SK-N-SH treated with all-trans-retinoic acid at 6 μM for 48 hours (cell line): ENCODE measurements at regions not wholly inside any gene's neighbourhood (a gene's known extent, or its start where the extent isn't known, plus 50 kb on each side); places are given as distances from the start of the nearest gene placed in this dataset.
A peak's percentile ranks its signal among the peaks of the same experiment; 100 is the strongest.

Experiments
- ATAC-seq: fragments of 200-7000 bp; cut with Tn5 transposase; 3 replicates; pipeline ENCODE4 v1.9.1; 2020; ENCODE audit warnings: mild to moderate bottlenecking, moderate library complexity
- ARNTL ChIP-seq: fragments of 450-650 bp; formaldehyde crosslinking; IDR thresholded peaks from 2 replicates; pipeline ENCODE4 v1.5.0; 2020; ENCODE audit warnings: low read depth, mild to moderate bottlenecking, moderate library complexity, borderline replicate concordance
- BACH2 ChIP-seq: fragments of 250-450 bp; sonication (Bioruptor Pico); IDR thresholded peaks from 2 replicates; pipeline ENCODE4 v1.9.0; 2021; ENCODE audit warnings: mild to moderate bottlenecking, borderline replicate concordance
- CREB5 ChIP-seq: fragments of 250-450 bp; sonication (Bioruptor Pico); IDR thresholded peaks from 2 replicates; pipeline ENCODE4 v1.5.1; 2020; ENCODE audit warnings: low read depth, mild to moderate bottlenecking, moderate library complexity
- CSDC2 ChIP-seq: fragments of 250-450 bp; sonication (Bioruptor Pico); IDR thresholded peaks from 2 replicates; pipeline ENCODE4 v1.5.0; 2020; ENCODE audit warnings: mild to moderate bottlenecking, moderate library complexity
- CSRNP3 ChIP-seq: fragments of 250-450 bp; sonication (Bioruptor Pico); IDR thresholded peaks from 2 replicates; pipeline ENCODE4 v1.5.1; 2021; ENCODE audit warnings: mild to moderate bottlenecking, moderate library complexity
- ESRRG ChIP-seq: fragments of 250-450 bp; sonication (Bioruptor Pico); IDR thresholded peaks from 2 replicates; pipeline ENCODE4 v1.6.1; 2021; ENCODE audit warnings: mild to moderate bottlenecking
- GLIS3 ChIP-seq: fragments of 250-450 bp; sonication (Bioruptor Pico); IDR thresholded peaks from 2 replicates; pipeline ENCODE4 v1.5.0; 2020; ENCODE audit warnings: mild to moderate bottlenecking, moderate library complexity
- ISL1 ChIP-seq: fragments of 250-450 bp; sonication (Bioruptor Pico); IDR thresholded peaks from 2 replicates; pipeline ENCODE4 v2.1.2; 2022; ENCODE audit warnings: mild to moderate bottlenecking, moderate library complexity
- OSR1 ChIP-seq: fragments of 250-450 bp; sonication (Bioruptor Pico); IDR thresholded peaks from 2 replicates; pipeline ENCODE4 v1.8.0; 2022; ENCODE audit warnings: moderate library complexity, mild to moderate bottlenecking, inconsistent platforms
- PATZ1 ChIP-seq: fragments of 250-450 bp; sonication (Bioruptor Pico); IDR thresholded peaks from 2 replicates; pipeline ENCODE4 v1.8.0; 2020; ENCODE audit warnings: mild to moderate bottlenecking, moderate library complexity, borderline replicate concordance
- POU6F1 ChIP-seq: fragments of 250-450 bp; sonication (Bioruptor Pico); IDR thresholded peaks from 2 replicates; pipeline ENCODE4 v1.8.0; 2021; ENCODE audit warnings: low read depth, mild to moderate bottlenecking, moderate library complexity, borderline replicate concordance
- RARB ChIP-seq: fragments of 250-450 bp; sonication (Bioruptor Pico); IDR thresholded peaks from 2 replicates; pipeline ENCODE4 v1.8.0; 2021; ENCODE audit warnings: mild to moderate bottlenecking, moderate library complexity
- SNAI2 ChIP-seq: fragments of 250-450 bp; sonication (Bioruptor Pico); IDR thresholded peaks from 2 replicates; pipeline ENCODE4 v1.5.0; 2020; ENCODE audit warnings: mild to moderate bottlenecking, moderate library complexity
- TCF4 ChIP-seq: fragments of 250-450 bp; sonication (Bioruptor Pico); IDR thresholded peaks from 2 replicates; pipeline ENCODE4 v1.8.0; 2021; ENCODE audit warnings: mild to moderate bottlenecking, moderate library complexity, borderline replicate concordance
- TSHZ2 ChIP-seq: fragments of 250-450 bp; sonication (Bioruptor Pico); IDR thresholded peaks from 2 replicates; pipeline ENCODE4 v1.5.0; 2020; ENCODE audit warnings: mild to moderate bottlenecking, moderate library complexity
- ZC3H10 ChIP-seq: fragments of 250-450 bp; sonication (Bioruptor Pico); IDR thresholded peaks from 2 replicates; pipeline ENCODE4 v1.5.1; 2021; ENCODE audit warnings: mild to moderate bottlenecking, moderate library complexity
- ZFP3 ChIP-seq: fragments of 250-450 bp; sonication (Bioruptor Pico); IDR thresholded peaks from 2 replicates; pipeline ENCODE4 v1.5.0; 2020; ENCODE audit warnings: mild to moderate bottlenecking, moderate library complexity
- ZFP30 ChIP-seq: fragments of 450-650 bp; formaldehyde crosslinking; IDR thresholded peaks from 2 replicates; pipeline ENCODE4 v1.5.0; 2022; ENCODE audit warnings: mild to moderate bottlenecking, moderate library complexity
- ZNF565 ChIP-seq: fragments of 450-650 bp; formaldehyde crosslinking; conservative IDR thresholded peaks from 2 replicates; pipeline ENCODE4 v1.5.0; 2020; ENCODE audit warnings: low read depth, mild to moderate bottlenecking, moderate library complexity
- ZNF70 ChIP-seq: fragments of 450-650 bp; formaldehyde crosslinking; IDR thresholded peaks from 2 replicates; pipeline ENCODE4 v1.5.0; 2020; ENCODE audit warnings: mild to moderate bottlenecking, moderate library complexity
- ZNF8 ChIP-seq: fragments of 450-650 bp; formaldehyde crosslinking; IDR thresholded peaks from 2 replicates; pipeline ENCODE4 v1.5.0; 2020; ENCODE audit warnings: mild to moderate bottlenecking, moderate library complexity

GRCh38 chr7:34451923-34452322 lies 206.1 kb upstream of the NPSR1 start:
- TF ChIP-seq PATZ1 (no peak), ZFP30 (CRISPR knock-in tag) (no peak), ISL1 (CRISPR knock-in tag) (no peak), RARB (CRISPR knock-in tag) (no peak)
- ATAC-seq, result peak; percentile 43

GRCh38 chr7:34452363-34452762 lies 205.7 kb upstream of the NPSR1 start:
- TF ChIP-seq ZC3H10 (CRISPR knock-in tag), result no peak
- TF ChIP-seq TSHZ2, result no peak
- no peak for TF ChIP-seq SNAI2 (CRISPR knock-in tag)
- no peak for TF ChIP-seq TCF4
- TF ChIP-seq PATZ1, result no peak
- no peak for TF ChIP-seq GLIS3 (CRISPR knock-in tag)
- no peak for TF ChIP-seq ZFP3 (CRISPR knock-in tag)
- no peak for TF ChIP-seq CREB5 (CRISPR knock-in tag)
- TF ChIP-seq OSR1 (CRISPR knock-in tag), result no peak
- no peak for TF ChIP-seq BACH2 (CRISPR knock-in tag)
- no peak for TF ChIP-seq ZNF565
- no peak for TF ChIP-seq ISL1 (CRISPR knock-in tag)
- no peak for TF ChIP-seq POU6F1
- TF ChIP-seq ZFP30 (CRISPR knock-in tag), result no peak
- no peak for TF ChIP-seq CSRNP3 (CRISPR knock-in tag)
- TF ChIP-seq ARNTL (CRISPR knock-in tag), result no peak
- TF ChIP-seq ZNF70, result no peak
- no peak for TF ChIP-seq CSDC2 (CRISPR knock-in tag)
- no peak for TF ChIP-seq RARB (CRISPR knock-in tag)
- ATAC-seq, result peak; percentile 34

GRCh38 chr7:34453150-34453549 lies 204.9 kb upstream of the NPSR1 start:
- no peak for TF ChIP-seq ZFP3 (CRISPR knock-in tag)
- TF ChIP-seq BACH2 (CRISPR knock-in tag), result no peak
- TF ChIP-seq ZC3H10 (CRISPR knock-in tag), result no peak
- no peak for TF ChIP-seq ZNF8 (CRISPR knock-in tag)
- no peak for TF ChIP-seq ESRRG (CRISPR knock-in tag)
- TF ChIP-seq SNAI2 (CRISPR knock-in tag), result no peak
- TF ChIP-seq ZNF70, result no peak
- no peak for TF ChIP-seq ISL1 (CRISPR knock-in tag)
- no peak for TF ChIP-seq CSDC2 (CRISPR knock-in tag)
- no peak for TF ChIP-seq ARNTL (CRISPR knock-in tag)
- no peak for TF ChIP-seq ZFP30 (CRISPR knock-in tag)
- peak; percentile 53; the same call in 2 of the 3 replicates for ATAC-seq
